DOHH2 (cell line): ENCODE measurements at regions not wholly inside any gene's neighbourhood (a gene's known extent, or its start where the extent isn't known, plus 50 kb on each side); places are given as distances from the start of the nearest gene placed in this dataset.

ENCODE experiments used
- H3F3A ChIP-seq: fragments of 200-600 bp; sonication (generic), shearing (Covaris generic); 2 replicates; pipeline ENCODE4 v1.6.0; 2016; ENCODE audit warnings: antibody characterized with exemption, mild to moderate bottlenecking; ENCODE audit not compliant: control insufficient read depth, insufficient read depth
- H3K27ac ChIP-seq: fragments of 200-600 bp; sonication (generic); 2 replicates; pipeline ENCODE4 v1.5.1; 2014; ENCODE audit warnings: low read depth, mild to moderate bottlenecking, low read length, moderate library complexity
- H3K27me3 ChIP-seq: fragments of 200-600 bp; sonication (generic); 2 replicates; pipeline ENCODE4 v1.6.1; 2014; ENCODE audit warnings: mild to moderate bottlenecking, low read length, mixed read lengths; ENCODE audit not compliant: control insufficient read depth
- H3K36me3 ChIP-seq: fragments of 200-600 bp; sonication (generic); 2 replicates; pipeline ENCODE4 v1.6.1; 2014; ENCODE audit warnings: mild to moderate bottlenecking, low read length, moderate library complexity, mixed read lengths; ENCODE audit not compliant: control insufficient read depth
- H3K4me1 ChIP-seq: fragments of 200-600 bp; sonication (generic); 2 replicates; pipeline ENCODE4 v1.6.1; 2014; ENCODE audit warnings: mild to moderate bottlenecking, low read length, mixed read lengths; ENCODE audit not compliant: control insufficient read depth
- H3K4me2 ChIP-seq: fragments of 200-600 bp; sonication (generic); 2 replicates; pipeline ENCODE4 v1.6.0; 2014; ENCODE audit warnings: mild to moderate bottlenecking, low read length, moderate library complexity
- H3K4me3 ChIP-seq: fragments of 200-600 bp; sonication (generic); 2 replicates; pipeline ENCODE4 v1.5.1; 2014; ENCODE audit warnings: mild to moderate bottlenecking, low read length, mixed read lengths
- H3K79me2 ChIP-seq: fragments of 200-600 bp; sonication (generic); 2 replicates; pipeline ENCODE4 v1.6.1; 2014; ENCODE audit warnings: mild to moderate bottlenecking, low read length, mixed read lengths; ENCODE audit not compliant: control insufficient read depth
- H3K9me2 ChIP-seq: fragments of 200-600 bp; sonication (generic); replicated peaks from 2 replicates; pipeline ENCODE4 v1.6.1; 2014; ENCODE audit warnings: mild to moderate bottlenecking, low read length, mixed read lengths; ENCODE audit not compliant: control insufficient read depth
- H3K9me3 ChIP-seq: fragments of 200-600 bp; sonication (generic); 2 replicates; pipeline ENCODE4 v1.6.1; 2014; ENCODE audit warnings: antibody characterized with exemption, low read length, mixed read lengths; ENCODE audit not compliant: control insufficient read depth, insufficient read depth
- H4K20me1 ChIP-seq: fragments of 200-600 bp; sonication (generic); 2 replicates; pipeline ENCODE4 v1.6.0; 2014; ENCODE audit warnings: low read depth, mild to moderate bottlenecking, antibody characterized with exemption, low read length, moderate library complexity; ENCODE audit not compliant: control insufficient read depth, insufficient read depth
- CTCF ChIP-seq: fragments of 200-600 bp; sonication (generic); IDR thresholded peaks from one replicate; pipeline ENCODE4 v1.5.1; 2014; ENCODE audit warnings: antibody characterized with exemption, mild to moderate bottlenecking, low read depth, low read length; ENCODE audit not compliant: poor library complexity, severe bottlenecking
- EZH2phosphoT487 ChIP-seq: fragments of 200-600 bp; sonication (generic); IDR thresholded peaks from 2 replicates; pipeline ENCODE4 v1.6.1; 2017; ENCODE audit warnings: borderline replicate concordance, mild to moderate bottlenecking, antibody characterized with exemption, low read length, moderate library complexity, mixed read lengths

- no peak overlapping the region for H3K4me3 ChIP-seq
- H4K20me1 ChIP-seq = no peaks in the 10 kb centered on the region
- no peak overlapping the region for H3K4me2 ChIP-seq
- no peak overlapping the region for H3K27ac ChIP-seq
- no peaks in the 10 kb centered on the region for H3K27me3 ChIP-seq
- peaks cover 11% of the 10 kb centered on the region; the same call in 1 of the 2 replicates for H3F3A ChIP-seq
- H3K9me3 ChIP-seq = no peaks in the 10 kb centered on the region
- peaks cover 76% of the 10 kb centered on the region for H3K79me2 ChIP-seq
- H3K4me1 ChIP-seq = peaks cover 7% of the 10 kb centered on the region; the same call in 1 of the 2 replicates
- no peaks in the 10 kb centered on the region for H3K9me2 ChIP-seq
- TF ChIP-seq CTCF (no peak), EZH2phosphoT487 (no peak)
- peaks cover 75% of the 10 kb centered on the region for H3K36me3 ChIP-seq
Measured at GRCh38 chr1:198876371-198876871, 237.6 kb downstream of the PTPRC start.

- TF ChIP-seq EZH2phosphoT487 (no peak), CTCF (no peak)
- Histone ChIP-seq H3F3A (peaks cover 11% of the 10 kb centered on the region; the same call in 1 of the 2 replicates), H3K79me2 (peaks cover 89% of the 10 kb centered on the region)
Measured at GRCh38 chr1:198878566-198878965, 239.7 kb downstream of the PTPRC start.

GRCh38 chr1:198879711-198880306 lies 241.0 kb downstream of the PTPRC start:
- Histone ChIP-seq H3F3A (peaks cover 8% of the 10 kb centered on the region; the same call in 1 of the 2 replicates), H4K20me1 (no peaks in the 10 kb centered on the region), H3K79me2 (peaks cover 88% of the 10 kb centered on the region), H3K36me3 (peaks cover 91% of the 10 kb centered on the region), H3K4me3 (no peak overlapping the region), H3K4me1 (peaks cover 3% of the 10 kb centered on the region; the same call in 1 of the 2 replicates), H3K27ac (no peak overlapping the region), H3K9me2 (no peaks in the 10 kb centered on the region), H3K4me2 (no peak overlapping the region), H3K27me3 (no peaks in the 10 kb centered on the region), H3K9me3 (no peaks in the 10 kb centered on the region)
- TF ChIP-seq EZH2phosphoT487 (no peak), CTCF (no peak)

More at GRCh38 chr1:198878566-198878965, 239.7 kb downstream of the PTPRC start:
- Histone ChIP-seq H3K36me3 (peaks cover 90% of the 10 kb centered on the region), H3K4me3 (no peak overlapping the region), H3K9me3 (no peaks in the 10 kb centered on the region), H3K27ac (no peak overlapping the region), H3K4me2 (no peak overlapping the region), H3K9me2 (no peaks in the 10 kb centered on the region), H4K20me1 (no peaks in the 10 kb centered on the region), H3K4me1 (peaks cover 7% of the 10 kb centered on the region; the same call in 1 of the 2 replicates), H3K27me3 (no peaks in the 10 kb centered on the region)
